ENCODE measurements at regions not wholly inside any gene's neighbourhood (a gene's known extent, or its start where the extent isn't known, plus 50 kb on each side); places are given as distances from the start of the nearest gene placed in this dataset.

GRCh38 chr16:7763111-7763510, 430.5 kb downstream of the RBFOX1 start:
- Histone ChIP-seq H2AFZ (ENCODE audit: low read depth, low read length, poor library complexity, severe bottlenecking) (no peak overlapping the region), H3K9me2 (ENCODE audit: insufficient read depth) (no peaks in the 10 kb centered on the region), H4K20me1 (ENCODE audit: insufficient read depth) (no peaks in the 10 kb centered on the region), H3K36me3 (ENCODE audit: control insufficient read depth in 1 of 2, insufficient read depth in 2 of 2, low read length in 2 of 2) (no peaks in the 10 kb centered on the region), H3K4me3 (replicated peaks in 1 of 2; ENCODE audit: low read depth in 1 of 2, low read length in 2 of 2) (no peak overlapping the region), H3K27ac (ENCODE audit: low read depth, low read length) (no peak overlapping the region), H3K9ac (ENCODE audit: low read length) (no peak overlapping the region), H3K4me2 (ENCODE audit: low read length) (no peak overlapping the region), H3K27me3 (ENCODE audit: insufficient read depth, low read length) (no peaks in the 10 kb centered on the region), H3K4me1 (ENCODE audit: control insufficient read depth in 1 of 2, insufficient read depth in 2 of 2, low read length in 2 of 2) (no peaks in the 10 kb centered on the region), H3K9me3 (ENCODE audit: control insufficient read depth in 1 of 2, insufficient read depth in 1 of 2, low read depth in 1 of 2, low read length in 2 of 2) (peaks cover 6 to 18% of the 10 kb centered on the region in 2 experiments; a peak in 2 of 4 replicates), H3K79me2 (ENCODE audit: insufficient read depth, low read length) (no peaks in the 10 kb centered on the region)
- TF ChIP-seq SP1 (IDR thresholded peaks at IDR 0.05; ENCODE audit: low read depth): no peak
- TF ChIP-seq EZH2 (IDR thresholded peaks at IDR 0.05): no peak
- TF ChIP-seq ZNF274 (IDR thresholded peaks at IDR 0.05; ENCODE audit: low read depth, low read length): no peak
- TF ChIP-seq POLR2AphosphoS5 (IDR thresholded peaks at IDR 0.05; ENCODE audit: low read depth, low read length): no peak
- no peak for TF ChIP-seq CEBPB (IDR thresholded peaks at IDR 0.05; ENCODE audit: low read depth)
- no peak for TF ChIP-seq REST (IDR thresholded peaks at IDR 0.05; ENCODE audit: low read depth)
- no peak for TF ChIP-seq ZBTB33 (IDR thresholded peaks at IDR 0.05; ENCODE audit: extremely low read depth, insufficient replicate concordance, low read length)
- TF ChIP-seq, protein P1, sequence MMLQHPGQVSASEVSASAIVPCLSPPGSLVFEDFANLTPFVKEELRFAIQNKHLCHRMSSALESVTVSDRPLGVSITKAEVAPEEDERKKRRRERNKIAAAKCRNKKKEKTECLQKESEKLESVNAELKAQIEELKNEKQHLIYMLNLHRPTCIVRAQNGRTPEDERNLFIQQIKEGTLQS (IDR thresholded peaks at IDR 0.05): no peak
- TF ChIP-seq RAD21 (IDR thresholded peaks at IDR 0.05; ENCODE audit: low read depth): no peak
- no peak for TF ChIP-seq EGR1 (IDR thresholded peaks at IDR 0.05; ENCODE audit: low read depth)
- TF ChIP-seq, protein P2, sequence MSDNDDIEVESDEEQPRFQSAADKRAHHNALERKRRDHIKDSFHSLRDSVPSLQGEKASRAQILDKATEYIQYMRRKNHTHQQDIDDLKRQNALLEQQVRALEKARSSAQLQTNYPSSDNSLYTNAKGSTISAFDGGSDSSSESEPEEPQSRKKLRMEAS (IDR thresholded peaks at IDR 0.05): no peak
- TF ChIP-seq SRF (IDR thresholded peaks at IDR 0.05; ENCODE audit: low read depth): no peak
- TF ChIP-seq TCF7L2 (IDR thresholded peaks at IDR 0.05; ENCODE audit: borderline replicate concordance, extremely low read depth, insufficient read depth, insufficient read length): no peak
- no peak for TF ChIP-seq ZFX (IDR thresholded peaks at IDR 0.05)
- no peak for TF ChIP-seq POLR2A (IDR thresholded peaks at IDR 0.05; ENCODE audit: borderline replicate concordance, extremely low read depth, insufficient read depth, insufficient read length)
- intact Hi-C loops (cut with micrococcal nuclease): no loop called here
- POLR2A ChIA-PET: no interaction called here
- no TSS peak for BruUV-seq (replicated peaks)
- CTCF ChIA-PET: no interaction called here
- no peak for ATAC-seq
- RAD21 ChIA-PET (ENCODE audit: low non-redundant PET in 1 of 2, low total read pairs in 2 of 2, uncharacterized antibody in 2 of 2, unreplicated experiment in 2 of 2): no interaction called here
- DNase-seq (ENCODE audit: low read depth, low spot score): no peak

Data from HCT116 (cell line).